ENCODE measurements at regions not wholly inside any gene's neighbourhood (a gene's known extent, or its start where the extent isn't known, plus 50 kb on each side); places are given as distances from the start of the nearest gene placed in this dataset.

DNA sequence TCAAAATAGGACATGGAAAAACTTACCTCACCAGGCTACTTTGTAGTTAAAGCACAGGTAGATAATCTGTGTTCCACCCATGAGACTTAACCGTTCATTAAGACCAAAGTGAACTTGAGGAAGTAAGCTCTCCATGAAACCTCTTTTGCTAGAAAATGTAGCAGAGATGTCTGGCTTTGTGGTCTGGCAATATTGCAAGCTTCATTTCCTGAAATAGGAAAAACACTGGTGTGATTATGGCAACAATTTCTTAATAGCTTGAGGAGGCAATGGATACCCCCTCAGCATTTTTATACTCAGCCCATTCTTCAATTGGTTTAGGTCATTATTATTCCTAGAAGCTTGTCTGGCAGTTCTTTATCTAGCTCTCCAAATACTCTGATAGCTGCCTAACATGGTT, 957.3 kb downstream of the IGSF11 start:
- no peak for TF ChIP-seq POLR2A (IDR thresholded peaks at IDR 0.05)
- TF ChIP-seq, protein P1, sequence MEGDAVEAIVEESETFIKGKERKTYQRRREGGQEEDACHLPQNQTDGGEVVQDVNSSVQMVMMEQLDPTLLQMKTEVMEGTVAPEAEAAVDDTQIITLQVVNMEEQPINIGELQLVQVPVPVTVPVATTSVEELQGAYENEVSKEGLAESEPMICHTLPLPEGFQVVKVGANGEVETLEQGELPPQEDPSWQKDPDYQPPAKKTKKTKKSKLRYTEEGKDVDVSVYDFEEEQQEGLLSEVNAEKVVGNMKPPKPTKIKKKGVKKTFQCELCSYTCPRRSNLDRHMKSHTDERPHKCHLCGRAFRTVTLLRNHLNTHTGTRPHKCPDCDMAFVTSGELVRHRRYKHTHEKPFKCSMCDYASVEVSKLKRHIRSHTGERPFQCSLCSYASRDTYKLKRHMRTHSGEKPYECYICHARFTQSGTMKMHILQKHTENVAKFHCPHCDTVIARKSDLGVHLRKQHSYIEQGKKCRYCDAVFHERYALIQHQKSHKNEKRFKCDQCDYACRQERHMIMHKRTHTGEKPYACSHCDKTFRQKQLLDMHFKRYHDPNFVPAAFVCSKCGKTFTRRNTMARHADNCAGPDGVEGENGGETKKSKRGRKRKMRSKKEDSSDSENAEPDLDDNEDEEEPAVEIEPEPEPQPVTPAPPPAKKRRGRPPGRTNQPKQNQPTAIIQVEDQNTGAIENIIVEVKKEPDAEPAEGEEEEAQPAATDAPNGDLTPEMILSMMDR (IDR thresholded peaks at IDR 0.05): no peak
- no peak for TF ChIP-seq EP300 (IDR thresholded peaks at IDR 0.05)
- TF ChIP-seq POLR2AphosphoS5 (IDR thresholded peaks at IDR 0.05): no peak
